Fibroblast of the aortic adventitia (primary cell): ENCODE measurements at regions not wholly inside any gene's neighbourhood (a gene's known extent, or its start where the extent isn't known, plus 50 kb on each side); places are given as distances from the start of the nearest gene placed in this dataset.

Experiments used
- DNase-seq: peaks from one replicate; pipeline ENCODE4 v3.0.0-alpha.2; 2010; ENCODE audit warnings: low read depth
- H3K4me3 ChIP-seq: 2 replicates; pipeline ENCODE4 v1.5.1; 2011; ENCODE audit warnings: low read depth, mild to moderate bottlenecking, control low read depth, low read length, moderate library complexity
- TF ChIP-seq, protein P1 (sequence below): IDR thresholded peaks from 2 replicates; pipeline ENCODE4 v1.5.1; 2011; ENCODE audit warnings: mild to moderate bottlenecking, low read length, control low read depth, inconsistent platforms; ENCODE audit not compliant: insufficient read depth

DNA sequence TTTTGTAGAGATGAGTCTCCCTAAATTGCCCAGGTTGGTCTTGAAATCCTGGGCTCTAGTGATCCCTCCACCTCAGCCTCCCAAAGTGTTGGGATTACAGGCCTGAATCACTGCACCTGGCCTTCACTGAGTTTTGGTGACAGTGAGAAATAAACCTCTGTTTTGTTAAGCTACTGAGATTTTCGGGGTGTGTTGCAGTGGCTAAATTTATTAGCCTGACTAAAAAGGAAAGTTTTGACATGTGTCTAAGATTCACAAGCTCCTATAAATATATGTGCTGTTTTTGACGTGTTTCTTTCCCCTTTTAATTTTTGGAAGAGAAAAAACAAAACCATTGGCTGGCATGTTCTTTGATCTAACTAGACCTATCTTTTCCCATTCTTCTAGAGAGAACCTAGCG lies 190.5 kb upstream of the MC4R start:
- DNase-seq: no peak
- TF ChIP-seq, protein P1, sequence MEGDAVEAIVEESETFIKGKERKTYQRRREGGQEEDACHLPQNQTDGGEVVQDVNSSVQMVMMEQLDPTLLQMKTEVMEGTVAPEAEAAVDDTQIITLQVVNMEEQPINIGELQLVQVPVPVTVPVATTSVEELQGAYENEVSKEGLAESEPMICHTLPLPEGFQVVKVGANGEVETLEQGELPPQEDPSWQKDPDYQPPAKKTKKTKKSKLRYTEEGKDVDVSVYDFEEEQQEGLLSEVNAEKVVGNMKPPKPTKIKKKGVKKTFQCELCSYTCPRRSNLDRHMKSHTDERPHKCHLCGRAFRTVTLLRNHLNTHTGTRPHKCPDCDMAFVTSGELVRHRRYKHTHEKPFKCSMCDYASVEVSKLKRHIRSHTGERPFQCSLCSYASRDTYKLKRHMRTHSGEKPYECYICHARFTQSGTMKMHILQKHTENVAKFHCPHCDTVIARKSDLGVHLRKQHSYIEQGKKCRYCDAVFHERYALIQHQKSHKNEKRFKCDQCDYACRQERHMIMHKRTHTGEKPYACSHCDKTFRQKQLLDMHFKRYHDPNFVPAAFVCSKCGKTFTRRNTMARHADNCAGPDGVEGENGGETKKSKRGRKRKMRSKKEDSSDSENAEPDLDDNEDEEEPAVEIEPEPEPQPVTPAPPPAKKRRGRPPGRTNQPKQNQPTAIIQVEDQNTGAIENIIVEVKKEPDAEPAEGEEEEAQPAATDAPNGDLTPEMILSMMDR: no peak
- no peak overlapping the region for H3K4me3 ChIP-seq

DNA sequence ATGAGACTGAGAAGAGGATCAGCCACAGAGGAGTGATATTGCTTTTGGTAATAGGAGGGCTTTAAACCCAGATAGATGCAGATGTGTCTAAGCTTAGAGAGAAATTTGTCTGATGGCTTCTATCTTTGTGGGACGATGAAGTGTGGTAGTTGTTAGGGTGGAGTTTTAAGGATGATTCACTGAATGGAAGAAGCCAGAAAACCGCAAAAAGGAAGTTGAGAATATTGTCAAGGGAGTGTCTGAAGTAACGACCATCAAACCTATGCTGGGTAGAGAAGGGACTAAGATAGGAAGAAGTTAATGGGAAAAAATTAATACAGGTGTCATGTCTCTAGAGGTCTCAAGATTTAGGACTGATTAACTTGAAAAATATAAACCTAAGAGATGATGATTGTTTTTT lies 195.6 kb upstream of the MC4R start:
- DNase-seq: no peak
- TF ChIP-seq, protein P1: no peak

DNA sequence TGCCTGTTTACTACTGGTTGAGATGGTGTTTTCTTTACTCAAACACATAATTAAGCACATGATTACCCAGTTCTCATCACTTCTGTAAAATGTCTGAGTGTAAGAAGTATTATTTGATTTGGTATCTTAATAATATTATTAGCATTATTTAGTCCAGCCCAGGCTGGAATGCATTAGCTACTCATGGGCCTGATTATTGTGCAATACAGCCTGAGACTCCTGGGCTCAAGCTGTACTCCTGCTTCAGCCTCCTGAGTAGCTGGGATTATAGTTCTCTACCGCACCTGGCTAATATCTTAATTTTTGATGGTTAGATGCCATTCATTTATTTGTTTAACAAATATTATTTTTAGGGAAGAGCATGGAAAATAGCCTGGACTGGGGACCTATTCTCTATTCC lies 197.6 kb upstream of the MC4R start:
- TF ChIP-seq, protein P1: no peak

More for the DNA sequence above, 195.6 kb upstream of the MC4R start:
- no peak overlapping the region for H3K4me3 ChIP-seq

DNA sequence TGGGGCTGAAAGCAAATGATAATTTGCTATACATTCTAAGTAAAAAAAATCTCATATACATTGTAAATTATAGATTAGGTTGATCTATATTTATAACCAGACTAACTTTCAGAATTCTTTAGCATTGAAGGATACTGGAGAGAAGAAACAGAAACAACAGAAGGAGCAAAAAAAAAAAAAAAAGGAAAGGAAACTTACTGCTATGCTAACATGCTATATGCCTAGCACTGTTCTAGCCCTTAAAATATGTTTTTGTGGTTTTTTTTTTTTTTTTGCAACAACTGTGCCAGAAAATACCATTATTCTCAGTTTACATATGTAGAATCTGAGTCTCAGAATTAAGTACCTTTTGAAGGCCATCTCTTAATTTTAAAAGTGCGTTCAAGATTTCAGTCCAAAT lies 204.9 kb upstream of the MC4R start:
- no peak overlapping the region for H3K4me3 ChIP-seq
- DNase-seq: no peak
- TF ChIP-seq, protein P1: no peak

More for the DNA sequence above, 197.6 kb upstream of the MC4R start:
- no peak overlapping the region for H3K4me3 ChIP-seq
- DNase-seq: no peak

DNA sequence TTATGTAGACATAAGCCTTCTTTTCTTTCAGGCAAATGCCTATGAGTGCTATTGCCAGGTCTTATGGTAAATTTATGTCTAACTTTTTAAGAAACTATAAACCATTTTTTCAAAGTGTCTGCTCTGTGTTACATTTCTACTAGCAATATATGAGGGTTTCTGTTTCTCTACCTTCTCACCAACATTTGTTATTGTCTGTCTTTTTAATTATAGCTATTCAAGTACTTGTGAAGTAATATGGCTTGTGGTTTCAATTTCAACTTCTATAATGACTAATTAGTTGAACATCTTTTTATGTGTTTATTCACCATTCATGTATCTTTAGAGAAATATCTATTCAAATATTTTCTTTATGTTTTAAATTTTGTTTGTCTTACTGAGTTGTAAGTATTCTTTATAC lies 213.1 kb upstream of the MC4R start:
- no peak for DNase-seq
- TF ChIP-seq, protein P1: no peak
- H3K4me3 ChIP-seq: no peak overlapping the region

DNA sequence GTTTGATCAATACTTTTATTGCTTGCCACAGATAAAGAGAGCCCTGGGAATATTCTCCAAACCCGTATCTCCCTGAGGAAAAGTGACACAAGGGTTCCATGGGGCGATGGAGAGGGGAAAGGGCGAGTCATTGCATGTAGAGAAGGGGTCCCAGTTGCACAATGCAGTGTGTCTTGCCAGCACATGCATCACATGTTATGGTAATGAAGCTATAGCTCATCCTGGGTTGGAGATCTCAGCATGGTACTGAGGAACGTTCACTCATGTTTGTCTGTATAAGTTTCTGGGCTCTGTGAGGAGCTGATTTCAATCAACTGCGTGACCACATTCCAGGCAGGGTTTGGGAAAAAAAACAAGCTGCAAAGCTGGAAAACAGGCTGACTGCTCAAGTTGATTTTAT lies 220.7 kb upstream of the MC4R start:
- DNase-seq: no peak
- TF ChIP-seq, protein P1: no peak
- no peak overlapping the region for H3K4me3 ChIP-seq

DNA sequence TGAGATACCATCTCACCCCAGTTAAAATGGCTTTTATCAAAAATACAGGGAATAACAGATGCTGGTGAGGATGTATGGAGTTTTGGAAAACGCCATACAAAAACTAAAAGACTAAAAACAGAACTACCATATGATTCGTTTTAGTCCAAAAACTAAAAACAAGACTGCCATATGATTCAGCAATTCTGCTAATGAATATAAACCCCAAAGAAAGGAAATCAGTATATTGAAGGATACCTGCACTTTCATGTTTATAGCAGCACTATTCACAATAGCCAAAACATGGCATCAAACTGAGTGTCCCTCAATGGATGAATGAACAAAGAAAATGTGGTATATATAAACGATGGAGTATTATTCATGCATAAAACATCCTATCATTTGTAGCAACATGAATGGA lies 224.4 kb upstream of the MC4R start:
- TF ChIP-seq, protein P1: no peak
- no peak overlapping the region for H3K4me3 ChIP-seq
- DNase-seq: no peak
